ENCODE measurements at regions not wholly inside any gene's neighbourhood (a gene's known extent, or its start where the extent isn't known, plus 50 kb on each side); places are given as distances from the start of the nearest gene placed in this dataset.
"Not testable (repeated sequence)": the region's sequence is repeated elsewhere in the genome, so short reads cannot be mapped to it uniquely, and the experiment has no call there.

DNA sequence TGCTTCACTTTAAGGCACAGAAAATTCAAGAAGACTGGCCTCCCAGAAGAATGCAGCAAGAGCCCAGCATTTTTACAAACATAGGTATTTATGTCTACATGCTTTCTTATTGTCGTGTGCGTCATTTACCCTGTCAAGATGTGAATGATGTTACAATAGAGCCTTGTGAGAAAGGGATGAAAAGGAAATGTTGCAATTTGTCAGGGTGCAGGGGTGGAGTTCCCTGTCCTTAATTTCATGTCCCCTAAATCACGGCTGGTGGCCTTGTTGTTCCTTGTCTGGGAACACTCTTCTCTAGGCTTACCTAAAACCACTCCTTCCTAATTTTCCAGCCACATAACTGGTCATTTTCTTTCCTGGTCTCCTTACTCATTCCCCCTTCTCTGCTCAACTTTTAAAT, 194.2 kb downstream of the TXNL1 start:
- H3K27me3 ChIP-seq (ENCODE audit: control insufficient read depth, insufficient read depth, low read length) = no peaks in the 10 kb centered on the region
- H3K9ac ChIP-seq (ENCODE audit: low read depth, low read length) = no peak overlapping the region
- no peaks in the 10 kb centered on the region for H3K4me1 ChIP-seq (ENCODE audit: control insufficient read depth, insufficient read depth, low read length)
- H3K27ac ChIP-seq (ENCODE audit: low read depth, low read length) = no peak overlapping the region
- no peak overlapping the region for H3K4me3 ChIP-seq (ENCODE audit: low read depth, low read length)
- no peaks in the 10 kb centered on the region for H3K9me3 ChIP-seq (ENCODE audit: control insufficient read depth, insufficient read depth, low read length)
- H3K36me3 ChIP-seq (ENCODE audit: control insufficient read depth, insufficient read depth, low read length) = no peaks in the 10 kb centered on the region

DNA sequence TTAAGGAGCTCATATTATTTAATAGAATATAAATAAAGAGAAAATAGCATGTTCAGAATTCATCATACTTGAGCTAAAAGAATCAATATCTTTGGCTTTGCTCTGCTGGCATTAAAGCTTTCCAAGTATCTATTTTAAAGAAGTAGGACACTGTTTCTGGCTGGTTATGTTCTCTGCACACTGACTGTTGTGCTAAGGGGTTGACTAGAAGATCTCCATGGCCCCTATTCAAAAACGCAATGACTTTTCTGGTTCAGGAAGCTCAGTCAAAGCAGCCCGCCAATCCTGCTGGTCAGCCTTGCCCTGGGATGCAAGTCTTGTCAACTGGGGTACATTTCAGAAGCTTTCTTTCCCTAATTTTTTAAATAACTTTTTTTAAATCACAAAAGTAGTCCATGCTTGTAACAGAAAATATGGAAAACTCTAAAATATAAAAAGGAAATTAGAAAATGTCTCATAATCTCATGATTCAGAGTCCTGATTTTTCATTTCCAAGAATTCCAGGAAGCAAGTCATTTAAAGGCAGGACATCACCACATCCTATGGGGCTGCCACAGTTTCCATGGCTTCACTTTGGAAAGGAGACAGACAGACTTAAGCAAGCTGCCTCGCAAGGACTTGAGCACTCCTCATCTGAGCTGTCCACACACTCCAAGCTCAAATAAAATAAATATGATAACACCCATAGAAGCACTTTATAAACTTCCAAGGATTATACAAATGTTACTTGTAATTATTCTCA, 195.1 kb downstream of the TXNL1 start:
- no peaks in the 10 kb centered on the region for H3K9me3 ChIP-seq (ENCODE audit: control insufficient read depth, insufficient read depth, low read length)

DNA sequence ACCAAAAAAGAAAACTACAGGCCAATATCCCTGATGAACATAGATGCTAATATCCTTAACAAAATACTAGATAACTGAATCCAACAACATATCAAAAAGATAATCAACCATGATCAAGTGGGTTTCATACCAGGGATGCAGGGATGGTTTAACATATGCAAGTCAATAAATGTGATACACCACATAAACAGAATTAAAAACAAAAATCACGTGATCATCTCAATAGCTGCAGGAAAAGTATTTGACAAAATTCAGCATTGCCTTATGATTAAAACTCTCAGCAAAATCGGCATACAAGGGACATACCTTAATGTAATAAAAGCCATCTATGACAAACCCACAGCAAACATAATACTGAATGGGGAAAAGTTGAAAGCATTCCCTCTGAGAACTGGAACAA, 199.9 kb downstream of the TXNL1 start:
- H3K9me3 ChIP-seq (ENCODE audit: control insufficient read depth, insufficient read depth, low read length); H3K36me3 ChIP-seq (ENCODE audit: control insufficient read depth, insufficient read depth, low read length); H3K27ac ChIP-seq (ENCODE audit: low read depth, low read length); H3K9ac ChIP-seq (ENCODE audit: low read depth, low read length); H3K4me1 ChIP-seq (ENCODE audit: control insufficient read depth, insufficient read depth, low read length); H3K4me3 ChIP-seq (ENCODE audit: low read depth, low read length); H3K27me3 ChIP-seq (ENCODE audit: control insufficient read depth, insufficient read depth, low read length): not testable (repeated sequence)

More for the DNA sequence above, 195.1 kb downstream of the TXNL1 start:
- Histone ChIP-seq H3K27ac (ENCODE audit: low read depth, low read length) (no peak overlapping the region), H3K4me3 (ENCODE audit: low read depth, low read length) (no peak overlapping the region), H3K9ac (ENCODE audit: low read depth, low read length) (no peak overlapping the region), H3K27me3 (ENCODE audit: control insufficient read depth, insufficient read depth, low read length) (no peaks in the 10 kb centered on the region), H3K36me3 (ENCODE audit: control insufficient read depth, insufficient read depth, low read length) (no peaks in the 10 kb centered on the region), H3K4me1 (ENCODE audit: control insufficient read depth, insufficient read depth, low read length) (no peaks in the 10 kb centered on the region)

DNA sequence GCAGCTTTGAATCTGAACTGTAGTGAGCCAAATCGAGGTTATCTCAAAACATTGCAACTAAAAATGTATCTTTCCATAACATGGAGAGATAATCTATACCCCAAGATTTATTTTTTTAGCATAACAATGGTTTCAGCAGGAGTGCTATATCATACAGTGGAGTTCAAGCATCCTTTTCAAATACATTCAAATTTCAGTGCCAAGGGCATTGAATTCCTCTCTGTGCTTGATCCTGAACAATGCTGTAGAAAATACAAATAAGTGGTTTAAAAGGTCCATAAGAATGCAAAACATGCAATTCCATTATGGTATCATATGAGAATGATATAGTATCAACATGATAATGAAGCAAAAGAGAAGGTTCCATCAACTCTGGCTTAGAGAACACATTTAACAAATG, 201.7 kb downstream of the TXNL1 start:
- H3K9ac ChIP-seq (ENCODE audit: low read depth, low read length) = no peak overlapping the region
- H3K9me3 ChIP-seq (ENCODE audit: control insufficient read depth, insufficient read depth, low read length) = no peaks in the 10 kb centered on the region; the same call in 1 of the 2 replicates
- H3K36me3 ChIP-seq (ENCODE audit: control insufficient read depth, insufficient read depth, low read length) = no peaks in the 10 kb centered on the region

DNA sequence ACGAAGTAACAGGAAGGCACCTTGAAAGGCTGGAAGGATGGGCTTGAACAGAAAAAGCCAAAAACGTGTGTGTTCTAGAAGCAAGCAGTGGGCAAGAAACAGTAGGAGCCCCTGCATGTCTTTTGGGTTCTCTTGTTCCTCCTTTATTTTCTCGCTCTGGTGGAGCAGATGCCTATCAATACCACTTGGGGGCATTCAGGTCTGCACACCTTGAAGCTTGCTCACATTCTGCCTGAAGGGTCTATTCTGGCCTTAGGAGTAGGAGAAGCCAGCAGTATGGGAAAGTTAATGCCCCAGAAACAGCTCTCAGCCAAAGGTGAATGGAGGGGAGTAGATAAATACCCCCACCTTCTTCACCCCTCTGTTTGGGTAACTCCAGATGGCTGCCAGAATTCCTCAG, 204.5 kb downstream of the TXNL1 start:
- Histone ChIP-seq H3K27ac (ENCODE audit: low read depth, low read length) (no peak overlapping the region), H3K27me3 (ENCODE audit: control insufficient read depth, insufficient read depth, low read length) (no peaks in the 10 kb centered on the region), H3K9ac (ENCODE audit: low read depth, low read length) (no peak overlapping the region), H3K4me1 (ENCODE audit: control insufficient read depth, insufficient read depth, low read length) (no peaks in the 10 kb centered on the region), H3K36me3 (ENCODE audit: control insufficient read depth, insufficient read depth, low read length) (no peaks in the 10 kb centered on the region), H3K9me3 (ENCODE audit: control insufficient read depth, insufficient read depth, low read length) (no peaks in the 10 kb centered on the region; the same call in 1 of the 2 replicates), H3K4me3 (ENCODE audit: low read depth, low read length) (no peak overlapping the region)

More for the DNA sequence above, 201.7 kb downstream of the TXNL1 start:
- no peaks in the 10 kb centered on the region for H3K27me3 ChIP-seq (ENCODE audit: control insufficient read depth, insufficient read depth, low read length)
- H3K4me1 ChIP-seq (ENCODE audit: control insufficient read depth, insufficient read depth, low read length) = no peaks in the 10 kb centered on the region
- H3K4me3 ChIP-seq (ENCODE audit: low read depth, low read length) = no peak overlapping the region
- no peak overlapping the region for H3K27ac ChIP-seq (ENCODE audit: low read depth, low read length)

DNA sequence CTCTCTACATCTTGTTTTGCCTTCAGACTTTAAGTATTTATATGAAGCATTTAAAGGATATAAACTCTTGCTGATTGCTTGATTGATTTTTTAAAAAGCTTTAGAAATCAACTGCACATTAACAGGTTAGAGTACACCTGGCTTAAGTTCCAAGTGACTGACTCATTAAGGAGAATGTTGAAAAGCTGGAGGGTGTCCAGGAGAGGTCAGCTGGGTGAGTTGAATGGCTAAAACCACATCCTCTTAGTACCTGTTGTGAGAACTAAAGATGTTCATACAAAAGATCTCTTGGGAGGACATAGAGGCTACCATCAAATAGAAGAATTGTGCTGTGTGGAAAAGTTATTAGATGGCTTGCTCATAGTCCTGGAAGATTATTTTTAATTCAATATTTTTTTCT, 206.8 kb downstream of the TXNL1 start:
- no peak overlapping the region for H3K27ac ChIP-seq (ENCODE audit: low read depth, low read length)
- no peaks in the 10 kb centered on the region; the same call in 1 of the 2 replicates for H3K9me3 ChIP-seq (ENCODE audit: control insufficient read depth, insufficient read depth, low read length)
- H3K9ac ChIP-seq (ENCODE audit: low read depth, low read length) = no peak overlapping the region
- no peaks in the 10 kb centered on the region for H3K36me3 ChIP-seq (ENCODE audit: control insufficient read depth, insufficient read depth, low read length)
- no peaks in the 10 kb centered on the region for H3K27me3 ChIP-seq (ENCODE audit: control insufficient read depth, insufficient read depth, low read length)
- no peak overlapping the region for H3K4me3 ChIP-seq (ENCODE audit: low read depth, low read length)
- H3K4me1 ChIP-seq (ENCODE audit: control insufficient read depth, insufficient read depth, low read length) = no peaks in the 10 kb centered on the region

DNA sequence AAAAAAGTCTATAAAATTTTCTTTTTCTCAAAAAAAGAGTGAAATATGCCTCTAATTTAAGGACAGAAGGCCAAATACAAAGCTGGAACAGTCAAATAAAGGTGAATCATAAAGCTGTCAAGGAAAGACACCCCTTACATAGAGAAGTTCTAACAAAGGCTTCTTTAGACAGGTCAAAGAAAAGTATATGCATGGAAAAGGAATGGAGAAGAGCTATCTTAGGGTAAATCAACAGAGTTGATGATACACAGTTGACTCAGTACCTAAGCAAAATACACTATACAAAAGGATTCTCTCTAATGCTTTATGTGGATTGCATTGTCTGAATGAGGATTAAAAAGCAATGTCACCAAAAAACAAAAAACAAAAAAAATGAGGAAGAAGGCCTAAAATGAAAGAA, 214.8 kb downstream of the TXNL1 start:
- peaks cover 20% of the 10 kb centered on the region for H3K4me1 ChIP-seq (ENCODE audit: control insufficient read depth, insufficient read depth, low read length)
- no peaks in the 10 kb centered on the region for H3K27me3 ChIP-seq (ENCODE audit: control insufficient read depth, insufficient read depth, low read length)
- H3K36me3 ChIP-seq (ENCODE audit: control insufficient read depth, insufficient read depth, low read length) = no peaks in the 10 kb centered on the region
- H3K4me3 ChIP-seq (ENCODE audit: low read depth, low read length) = no peak overlapping the region
- no peak overlapping the region for H3K27ac ChIP-seq (ENCODE audit: low read depth, low read length)
- peaks cover 4% of the 10 kb centered on the region; the same call in 1 of the 2 replicates for H3K9me3 ChIP-seq (ENCODE audit: control insufficient read depth, insufficient read depth, low read length)
- H3K9ac ChIP-seq (ENCODE audit: low read depth, low read length) = no peak overlapping the region

DNA sequence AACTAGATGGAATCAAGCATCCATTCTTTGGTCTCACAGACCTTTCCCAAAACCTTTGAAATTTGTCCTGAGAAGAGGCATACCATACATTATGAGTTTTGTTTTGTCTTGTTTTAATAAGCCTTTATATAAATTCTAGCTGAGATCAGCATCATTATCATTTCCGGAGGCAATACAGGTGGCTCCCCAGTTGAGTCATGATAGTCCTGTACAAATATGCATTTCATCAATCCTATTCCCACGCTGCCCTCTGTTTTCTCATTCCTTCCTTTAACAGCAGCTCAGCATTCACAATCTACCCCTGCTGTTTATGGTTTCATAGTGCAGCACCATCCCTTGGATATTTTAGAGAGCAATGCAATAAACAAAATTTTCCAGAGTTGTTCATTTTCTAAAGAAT, 216.7 kb downstream of the TXNL1 start:
- Histone ChIP-seq H3K4me1 (ENCODE audit: control insufficient read depth, insufficient read depth, low read length) (peaks cover 20% of the 10 kb centered on the region), H3K9me3 (ENCODE audit: control insufficient read depth, insufficient read depth, low read length) (peaks cover 4% of the 10 kb centered on the region; the same call in 1 of the 2 replicates), H3K9ac (ENCODE audit: low read depth, low read length) (no peak overlapping the region), H3K36me3 (ENCODE audit: control insufficient read depth, insufficient read depth, low read length) (no peaks in the 10 kb centered on the region), H3K27ac (ENCODE audit: low read depth, low read length) (no peak overlapping the region), H3K4me3 (ENCODE audit: low read depth, low read length) (no peak overlapping the region), H3K27me3 (ENCODE audit: control insufficient read depth, insufficient read depth, low read length) (no peaks in the 10 kb centered on the region)

DNA sequence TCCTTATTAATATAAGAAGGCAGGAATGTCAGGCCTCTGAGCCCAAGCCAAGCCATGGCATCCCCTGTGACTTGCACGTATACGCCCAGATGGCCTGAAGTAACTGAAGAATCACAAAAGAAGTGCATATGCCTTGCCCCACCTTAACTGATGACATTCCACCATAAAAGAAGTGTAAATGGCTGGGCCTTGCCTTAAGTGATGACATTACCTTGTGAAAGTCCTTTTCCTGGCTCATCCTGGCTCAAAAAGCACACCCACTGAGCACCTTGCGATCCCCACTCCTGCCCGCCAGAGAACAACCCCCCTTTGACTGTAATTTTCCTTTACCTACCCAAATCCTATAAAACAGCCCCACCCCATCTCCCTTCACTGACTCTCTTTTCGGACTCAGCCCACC, 217.5 kb downstream of the TXNL1 start:
- not testable (repeated sequence) for H3K4me3 ChIP-seq (ENCODE audit: low read depth, low read length); H3K9ac ChIP-seq (ENCODE audit: low read depth, low read length); H3K27me3 ChIP-seq (ENCODE audit: control insufficient read depth, insufficient read depth, low read length); H3K27ac ChIP-seq (ENCODE audit: low read depth, low read length); H3K36me3 ChIP-seq (ENCODE audit: control insufficient read depth, insufficient read depth, low read length); H3K9me3 ChIP-seq (ENCODE audit: control insufficient read depth, insufficient read depth, low read length)
- H3K4me1 ChIP-seq (ENCODE audit: control insufficient read depth, insufficient read depth, low read length) = peaks cover 20% of the 10 kb centered on the region

DNA sequence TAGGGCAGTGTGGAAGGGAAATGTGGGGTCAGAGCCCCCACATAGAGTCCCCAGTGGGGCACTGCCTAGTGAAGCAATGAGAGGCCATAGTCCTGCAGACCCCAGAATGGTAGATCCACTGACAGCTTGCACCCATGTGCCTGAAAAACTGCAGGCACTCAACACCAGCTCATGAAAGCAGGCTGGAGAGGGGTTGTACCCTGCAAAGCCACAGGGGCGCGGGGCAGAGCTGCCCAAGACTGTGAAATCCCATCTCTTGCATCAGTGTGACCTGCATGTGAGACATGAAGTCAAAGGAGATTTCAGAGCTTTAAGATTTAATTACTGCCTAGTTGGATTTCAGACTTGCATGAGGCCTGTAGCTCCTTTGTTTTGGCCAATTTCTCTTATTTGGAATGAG, 224.0 kb downstream of the TXNL1 start:
- Histone ChIP-seq H3K9me3 (ENCODE audit: control insufficient read depth, insufficient read depth, low read length) (peaks cover 14% of the 10 kb centered on the region), H3K9ac (ENCODE audit: low read depth, low read length) (no peak overlapping the region), H3K27me3 (ENCODE audit: control insufficient read depth, insufficient read depth, low read length) (no peaks in the 10 kb centered on the region), H3K36me3 (ENCODE audit: control insufficient read depth, insufficient read depth, low read length) (no peaks in the 10 kb centered on the region), H3K4me3 (ENCODE audit: low read depth, low read length) (no peak overlapping the region), H3K4me1 (ENCODE audit: control insufficient read depth, insufficient read depth, low read length) (peaks cover 11% of the 10 kb centered on the region), H3K27ac (ENCODE audit: low read depth, low read length) (no peak overlapping the region)

DNA sequence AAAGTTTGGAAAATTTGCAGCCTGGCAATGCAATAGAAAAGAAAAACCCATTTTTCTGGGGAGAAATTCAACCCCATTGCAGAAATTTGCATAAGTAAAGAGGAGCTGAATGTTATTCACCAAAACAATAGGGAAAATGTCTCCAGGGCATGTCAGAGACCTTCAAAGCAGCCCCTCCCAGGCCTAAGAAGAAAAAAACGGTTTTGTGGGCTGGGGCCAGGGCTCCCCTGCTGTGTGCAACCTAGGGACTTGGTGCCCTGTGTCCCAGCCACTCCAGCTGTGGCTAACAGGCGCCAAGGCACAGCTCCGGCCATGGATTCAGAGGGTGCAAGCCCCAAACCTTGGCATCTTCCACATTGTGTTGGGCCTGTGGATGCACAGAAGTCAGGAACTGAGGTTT, 224.5 kb downstream of the TXNL1 start:
- no peak overlapping the region for H3K9ac ChIP-seq (ENCODE audit: low read depth, low read length)
- peak overlapping the region; percentile 21 for H3K27ac ChIP-seq (ENCODE audit: low read depth, low read length)
- peaks cover 14% of the 10 kb centered on the region for H3K9me3 ChIP-seq (ENCODE audit: control insufficient read depth, insufficient read depth, low read length)
- H3K27me3 ChIP-seq (ENCODE audit: control insufficient read depth, insufficient read depth, low read length) = no peaks in the 10 kb centered on the region
- H3K36me3 ChIP-seq (ENCODE audit: control insufficient read depth, insufficient read depth, low read length) = no peaks in the 10 kb centered on the region
- H3K4me1 ChIP-seq (ENCODE audit: control insufficient read depth, insufficient read depth, low read length) = peaks cover 11% of the 10 kb centered on the region
- no peak overlapping the region for H3K4me3 ChIP-seq (ENCODE audit: low read depth, low read length)

All from HUES48 (cell line).